ENCODE measurements at regions not wholly inside any gene's neighbourhood (a gene's known extent, or its start where the extent isn't known, plus 50 kb on each side); places are given as distances from the start of the nearest gene placed in this dataset.

DNA sequence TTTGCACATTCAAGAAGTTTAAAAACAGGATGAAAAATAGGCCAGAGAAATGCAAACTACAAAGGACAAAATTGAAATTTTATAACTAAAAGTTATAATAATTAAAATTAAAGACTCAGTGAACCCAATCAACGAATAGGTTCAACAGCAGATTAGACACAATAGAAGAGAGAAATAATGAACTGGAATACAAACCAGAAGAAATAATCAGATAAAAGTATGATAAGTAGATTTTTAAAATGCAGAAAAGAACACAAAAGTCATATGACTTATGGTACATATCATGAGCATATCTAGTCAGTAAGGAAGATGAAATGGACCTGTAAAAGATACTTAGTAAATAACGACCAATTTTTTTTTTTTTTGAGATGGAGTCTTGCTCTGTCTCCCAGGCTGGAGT is 108.1 kb upstream of the COG2 start:
- Histone ChIP-seq H3K27me3 (ENCODE audit: control insufficient read depth, insufficient read depth, low read length) (no peaks in the 10 kb centered on the region), H3K36me3 (ENCODE audit: control insufficient read depth, insufficient read depth, low read length) (no peaks in the 10 kb centered on the region), H3K4me1 (ENCODE audit: control insufficient read depth, insufficient read depth, low read length, poor library complexity, severe bottlenecking) (no peaks in the 10 kb centered on the region), H3K4me3 (ENCODE audit: low read depth, low read length) (no peak overlapping the region), H3K9me3 (ENCODE audit: control insufficient read depth in 2 of 2, low read length in 2 of 2) (peaks cover 0 to 11% of the 10 kb centered on the region in 2 experiments), H3K27ac (ENCODE audit: insufficient read depth, low read length, poor library complexity, severe bottlenecking) (no peak overlapping the region)
- Mint-ChIP-seq H3K4me3 (no peak overlapping the region), H3K36me3 (no peaks in the 10 kb centered on the region), H3K27ac (no peak overlapping the region), H3K4me1 (no peaks in the 10 kb centered on the region), H3K27me3 (no peaks in the 10 kb centered on the region), H3K9me3 (peaks cover 0 to 18% (median 4%) of the 10 kb centered on the region in 7 donors)
- DNase-seq (no peak), ATAC-seq (ENCODE audit: low read depth in 2 of 2) (no peak)

DNA sequence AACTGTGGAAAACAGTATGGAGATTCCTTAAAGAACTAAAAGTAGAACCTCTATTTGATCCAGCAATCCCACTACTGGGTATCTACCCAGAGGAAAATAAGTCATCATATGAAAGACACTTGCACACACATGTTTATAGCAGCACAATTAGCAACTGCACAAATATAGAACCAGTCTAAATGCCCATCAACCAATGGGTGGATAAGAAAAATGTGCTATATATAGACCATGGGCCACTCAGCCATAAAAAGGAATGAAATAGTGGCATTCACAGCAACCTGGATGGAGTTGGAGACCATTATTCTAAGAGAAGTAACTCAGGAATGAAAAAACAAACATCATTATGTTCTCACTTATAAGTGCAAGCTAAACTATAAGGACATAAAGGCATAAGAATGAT is 105.0 kb upstream of the PGBD5 start:
- Histone ChIP-seq H3K4me3 (ENCODE audit: low read depth, low read length) (no peak overlapping the region), H3K9me3 (ENCODE audit: control insufficient read depth in 2 of 2, low read length in 2 of 2) (peaks cover 0 to 11% of the 10 kb centered on the region in 2 experiments), H3K27ac (ENCODE audit: insufficient read depth, low read length, poor library complexity, severe bottlenecking) (no peak overlapping the region), H3K36me3 (ENCODE audit: control insufficient read depth, insufficient read depth, low read length) (no peaks in the 10 kb centered on the region), H3K27me3 (ENCODE audit: control insufficient read depth, insufficient read depth, low read length) (no peaks in the 10 kb centered on the region), H3K4me1 (ENCODE audit: control insufficient read depth, insufficient read depth, low read length, poor library complexity, severe bottlenecking) (no peaks in the 10 kb centered on the region)
- no peak overlapping the region for H3K4me3 Mint-ChIP-seq
- H3K9me3 Mint-ChIP-seq = peaks cover 0 to 18% (median 4%) of the 10 kb centered on the region in 7 donors
- no peaks in the 10 kb centered on the region for H3K4me1 Mint-ChIP-seq
- no peaks in the 10 kb centered on the region for H3K36me3 Mint-ChIP-seq
- H3K27ac Mint-ChIP-seq = no peak overlapping the region
- DNase-seq (no peak), ATAC-seq (ENCODE audit: low read depth in 2 of 2) (no peak)
- peaks cover 5% of the 10 kb centered on the region for H3K27me3 Mint-ChIP-seq

DNA sequence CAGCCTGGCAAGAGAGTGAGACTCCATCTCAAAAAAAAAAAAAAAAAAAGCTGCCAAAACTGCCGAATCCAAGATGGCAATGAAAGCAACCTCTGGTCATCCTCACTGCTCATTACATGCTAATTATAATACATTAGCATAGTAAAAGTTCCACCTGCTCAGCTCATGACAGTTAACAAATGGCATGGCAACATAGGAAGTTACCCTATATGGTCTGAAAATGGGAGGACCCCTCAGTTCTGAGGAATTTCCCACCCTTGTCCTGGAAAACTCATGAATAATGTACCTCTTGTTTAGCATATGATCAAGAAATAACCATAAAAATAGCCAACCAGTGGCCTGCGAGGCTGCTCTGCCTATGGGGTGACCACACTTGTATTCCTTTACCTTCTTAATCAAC is 93.1 kb upstream of the PGBD5 start:
- Histone ChIP-seq H3K4me3 (ENCODE audit: low read depth, low read length) (no peak overlapping the region), H3K27ac (ENCODE audit: insufficient read depth, low read length, poor library complexity, severe bottlenecking) (no peak overlapping the region), H3K9me3 (ENCODE audit: control insufficient read depth in 2 of 2, low read length in 2 of 2) (no peaks in the 10 kb centered on the region), H3K4me1 (ENCODE audit: control insufficient read depth, insufficient read depth, low read length, poor library complexity, severe bottlenecking) (no peaks in the 10 kb centered on the region), H3K36me3 (ENCODE audit: control insufficient read depth, insufficient read depth, low read length) (no peaks in the 10 kb centered on the region), H3K27me3 (ENCODE audit: control insufficient read depth, insufficient read depth, low read length) (no peaks in the 10 kb centered on the region)
- Mint-ChIP-seq H3K27me3 (peaks cover 5% of the 10 kb centered on the region), H3K4me3 (no peak overlapping the region), H3K9me3 (peaks cover 0 to 7% (median 0%) of the 10 kb centered on the region in 7 donors), H3K36me3 (no peaks in the 10 kb centered on the region), H3K4me1 (no peaks in the 10 kb centered on the region), H3K27ac (no peak overlapping the region)
- ATAC-seq (ENCODE audit: low read depth in 2 of 2) (no peak), DNase-seq (no peak)

DNA sequence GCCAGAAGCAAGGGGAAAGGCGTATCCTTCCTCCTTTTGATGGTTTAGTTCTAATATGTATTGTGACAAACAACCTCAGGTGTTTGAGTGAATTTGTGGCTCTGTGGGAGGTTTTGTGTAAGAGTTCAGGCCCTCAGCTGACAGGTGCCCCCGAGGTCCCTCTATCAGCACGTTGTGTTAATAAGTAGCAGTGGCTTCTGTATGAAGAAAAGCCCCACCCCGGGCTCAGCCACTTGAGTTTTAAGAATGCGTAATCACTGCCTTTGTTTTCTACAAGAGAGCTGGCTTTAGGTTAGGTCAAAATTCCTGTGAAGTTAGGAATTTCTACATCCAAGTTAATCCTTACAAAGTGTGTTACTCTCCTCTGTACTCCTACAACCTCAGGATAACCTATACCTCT is 92.4 kb upstream of the PGBD5 start:
- Histone ChIP-seq H3K27me3 (ENCODE audit: control insufficient read depth, insufficient read depth, low read length) (no peaks in the 10 kb centered on the region), H3K9me3 (ENCODE audit: control insufficient read depth in 2 of 2, low read length in 2 of 2) (no peaks in the 10 kb centered on the region), H3K4me3 (ENCODE audit: low read depth, low read length) (no peak overlapping the region), H3K4me1 (ENCODE audit: control insufficient read depth, insufficient read depth, low read length, poor library complexity, severe bottlenecking) (no peaks in the 10 kb centered on the region), H3K36me3 (ENCODE audit: control insufficient read depth, insufficient read depth, low read length) (no peaks in the 10 kb centered on the region), H3K27ac (ENCODE audit: insufficient read depth, low read length, poor library complexity, severe bottlenecking) (no peak overlapping the region)
- DNase-seq (no peak), ATAC-seq (ENCODE audit: low read depth in 2 of 2) (no peak)
- peaks cover 0 to 7% (median 0%) of the 10 kb centered on the region in 7 donors for H3K9me3 Mint-ChIP-seq
- H3K36me3 Mint-ChIP-seq = no peaks in the 10 kb centered on the region
- H3K4me3 Mint-ChIP-seq = no peak overlapping the region
- no peak overlapping the region for H3K27ac Mint-ChIP-seq
- peaks cover 5% of the 10 kb centered on the region for H3K27me3 Mint-ChIP-seq
- no peaks in the 10 kb centered on the region for H3K4me1 Mint-ChIP-seq

DNA sequence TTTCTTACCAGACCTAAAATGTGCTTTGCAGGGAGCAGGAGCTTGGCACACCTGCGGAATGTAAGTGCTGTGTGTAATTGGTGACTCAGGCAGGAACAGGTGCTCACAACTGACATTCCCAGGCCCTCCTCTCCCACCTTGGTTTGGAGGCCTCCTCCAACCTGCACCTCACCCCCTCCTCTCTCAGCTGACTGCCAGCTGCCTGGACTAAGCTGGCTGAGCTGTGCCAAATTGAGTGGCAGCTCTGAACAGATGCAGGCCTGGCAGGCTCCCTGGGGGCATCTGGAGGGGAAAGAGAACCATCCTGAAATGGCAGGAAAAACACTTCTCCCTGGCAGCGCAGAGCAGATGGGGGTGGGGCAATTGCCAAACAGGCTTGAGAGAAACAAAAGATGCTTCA is 91.7 kb upstream of the PGBD5 start:
- Mint-ChIP-seq H3K4me1 (no peaks in the 10 kb centered on the region), H3K36me3 (no peaks in the 10 kb centered on the region), H3K4me3 (no peak overlapping the region), H3K27ac (no peak overlapping the region), H3K27me3 (peaks cover 5% of the 10 kb centered on the region), H3K9me3 (peaks cover 0 to 7% (median 0%) of the 10 kb centered on the region in 7 donors)
- H3K9me3 ChIP-seq (ENCODE audit: control insufficient read depth in 2 of 2, low read length in 2 of 2) = no peaks in the 10 kb centered on the region
- no peak for ATAC-seq (ENCODE audit: low read depth in 2 of 2)
- H3K27me3 ChIP-seq (ENCODE audit: control insufficient read depth, insufficient read depth, low read length) = no peaks in the 10 kb centered on the region
- no peak overlapping the region for H3K27ac ChIP-seq (ENCODE audit: insufficient read depth, low read length, poor library complexity, severe bottlenecking)
- DNase-seq = no peak
- no peaks in the 10 kb centered on the region for H3K4me1 ChIP-seq (ENCODE audit: control insufficient read depth, insufficient read depth, low read length, poor library complexity, severe bottlenecking)
- no peaks in the 10 kb centered on the region for H3K36me3 ChIP-seq (ENCODE audit: control insufficient read depth, insufficient read depth, low read length)
- H3K4me3 ChIP-seq (ENCODE audit: low read depth, low read length) = no peak overlapping the region

DNA sequence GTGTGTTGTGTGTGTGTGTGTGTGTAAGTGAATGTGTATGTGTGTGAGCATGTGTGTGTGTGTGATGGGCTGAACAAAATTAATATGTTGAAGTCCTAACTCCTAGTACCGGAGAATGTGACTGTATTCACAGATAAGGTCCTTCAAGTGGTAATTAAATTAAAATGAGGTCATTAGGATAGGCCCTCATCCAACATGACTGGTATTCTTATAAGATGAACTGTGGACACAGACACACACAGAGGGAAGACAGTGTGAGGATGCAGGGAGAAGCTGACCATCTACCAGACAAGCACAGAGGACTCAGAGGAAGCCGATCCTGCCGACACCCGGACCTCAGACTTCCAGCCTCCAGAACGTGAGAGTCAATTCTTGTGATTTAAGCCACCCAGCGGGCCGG is 91.2 kb upstream of the PGBD5 start:
- Histone ChIP-seq H3K36me3 (ENCODE audit: control insufficient read depth, insufficient read depth, low read length) (no peaks in the 10 kb centered on the region), H3K27me3 (ENCODE audit: control insufficient read depth, insufficient read depth, low read length) (no peaks in the 10 kb centered on the region), H3K4me3 (ENCODE audit: low read depth, low read length) (no peak overlapping the region), H3K4me1 (ENCODE audit: control insufficient read depth, insufficient read depth, low read length, poor library complexity, severe bottlenecking) (no peaks in the 10 kb centered on the region), H3K9me3 (ENCODE audit: control insufficient read depth in 2 of 2, low read length in 2 of 2) (no peaks in the 10 kb centered on the region), H3K27ac (ENCODE audit: insufficient read depth, low read length, poor library complexity, severe bottlenecking) (no peak overlapping the region)
- Mint-ChIP-seq H3K9me3 (peaks cover 0 to 4% (median 0%) of the 10 kb centered on the region in 7 donors), H3K4me1 (no peaks in the 10 kb centered on the region), H3K36me3 (no peaks in the 10 kb centered on the region), H3K27me3 (peaks cover 5% of the 10 kb centered on the region), H3K27ac (no peak overlapping the region), H3K4me3 (no peak overlapping the region)
- ATAC-seq (ENCODE audit: low read depth in 2 of 2) (no peak), DNase-seq (no peak)

DNA sequence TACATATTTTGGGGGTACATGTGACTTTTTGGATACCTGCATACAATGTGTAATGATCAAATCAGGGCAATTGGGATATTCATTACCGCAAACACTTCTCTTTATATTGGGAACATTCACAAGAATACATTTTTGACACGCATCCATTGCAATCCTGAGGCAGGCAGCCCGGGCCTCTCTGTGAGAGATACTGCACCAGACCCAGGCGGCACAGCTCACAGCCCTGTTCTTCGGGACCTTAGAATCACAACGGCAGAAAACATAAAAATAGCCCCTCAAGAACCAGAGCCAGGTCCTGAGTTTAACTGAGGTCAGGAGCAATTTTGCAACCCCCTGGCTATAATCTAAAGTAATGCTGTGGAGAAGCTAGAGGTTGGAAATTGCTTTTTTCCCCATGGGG is 90.8 kb upstream of the PGBD5 start:
- ATAC-seq (ENCODE audit: low read depth in 2 of 2) = no peak
- H3K4me3 ChIP-seq (ENCODE audit: low read depth, low read length) = no peak overlapping the region
- Mint-ChIP-seq H3K27me3 (peaks cover 5% of the 10 kb centered on the region), H3K27ac (no peak overlapping the region), H3K36me3 (no peaks in the 10 kb centered on the region), H3K9me3 (peaks cover 0 to 4% (median 0%) of the 10 kb centered on the region in 7 donors), H3K4me3 (no peak overlapping the region), H3K4me1 (no peaks in the 10 kb centered on the region)
- H3K27me3 ChIP-seq (ENCODE audit: control insufficient read depth, insufficient read depth, low read length) = no peaks in the 10 kb centered on the region
- no peak for DNase-seq
- no peak overlapping the region for H3K27ac ChIP-seq (ENCODE audit: insufficient read depth, low read length, poor library complexity, severe bottlenecking)
- H3K36me3 ChIP-seq (ENCODE audit: control insufficient read depth, insufficient read depth, low read length) = no peaks in the 10 kb centered on the region
- no peaks in the 10 kb centered on the region for H3K9me3 ChIP-seq (ENCODE audit: control insufficient read depth in 2 of 2, low read length in 2 of 2)
- no peaks in the 10 kb centered on the region for H3K4me1 ChIP-seq (ENCODE audit: control insufficient read depth, insufficient read depth, low read length, poor library complexity, severe bottlenecking)

DNA sequence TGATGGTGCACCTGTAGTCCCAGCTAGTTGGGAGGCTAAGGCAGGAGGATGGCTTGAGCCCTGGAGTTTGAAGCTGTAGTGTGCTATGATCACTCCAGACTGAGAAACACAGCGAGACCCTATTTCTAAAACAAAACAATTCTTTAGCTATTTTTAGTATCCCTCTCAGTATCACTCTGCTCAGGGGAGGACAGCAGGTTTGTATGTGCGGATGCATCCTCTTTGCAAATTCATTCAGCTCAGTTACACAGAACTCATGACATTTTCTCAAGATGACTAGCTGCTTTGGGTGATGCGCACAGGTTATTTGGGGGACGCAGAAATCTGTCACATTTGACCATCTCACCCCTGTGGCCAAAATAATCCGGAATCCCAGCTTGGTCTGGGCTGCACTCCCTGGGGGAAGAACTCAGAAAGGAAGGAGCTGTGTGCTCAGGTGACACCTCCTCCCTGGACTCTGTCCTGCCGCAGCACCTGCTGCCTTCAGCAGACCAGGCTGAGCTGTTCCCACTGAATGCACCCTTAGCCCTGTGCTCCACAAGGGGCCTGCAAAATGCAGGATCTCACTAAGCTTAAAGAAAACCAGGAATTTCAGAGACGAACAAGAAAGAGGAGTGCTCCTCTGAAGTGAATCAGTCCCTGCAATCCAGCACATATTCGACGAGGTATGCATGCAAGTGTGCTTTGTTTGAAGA is 89.5 kb upstream of the PGBD5 start:
- Histone ChIP-seq H3K27me3 (ENCODE audit: control insufficient read depth, insufficient read depth, low read length) (no peaks in the 10 kb centered on the region), H3K9me3 (ENCODE audit: control insufficient read depth in 2 of 2, low read length in 2 of 2) (no peaks in the 10 kb centered on the region), H3K4me1 (ENCODE audit: control insufficient read depth, insufficient read depth, low read length, poor library complexity, severe bottlenecking) (no peaks in the 10 kb centered on the region), H3K4me3 (ENCODE audit: low read depth, low read length) (no peak overlapping the region), H3K27ac (ENCODE audit: insufficient read depth, low read length, poor library complexity, severe bottlenecking) (no peak overlapping the region), H3K36me3 (ENCODE audit: control insufficient read depth, insufficient read depth, low read length) (no peaks in the 10 kb centered on the region)
- H3K27ac Mint-ChIP-seq = no peak overlapping the region
- DNase-seq = no peak
- H3K27me3 Mint-ChIP-seq = peaks cover 5% of the 10 kb centered on the region
- no peak overlapping the region for H3K4me3 Mint-ChIP-seq
- H3K4me1 Mint-ChIP-seq = no peaks in the 10 kb centered on the region
- no peak for ATAC-seq (ENCODE audit: low read depth in 2 of 2)
- H3K36me3 Mint-ChIP-seq = no peaks in the 10 kb centered on the region
- peaks cover 0 to 2% (median 0%) of the 10 kb centered on the region in 7 donors for H3K9me3 Mint-ChIP-seq

Data from CD4-positive, CD25-positive, alpha-beta regulatory T cell (primary cell).